Tibial nerve (tissue), 4 donors: ENCODE measurements at regions not wholly inside any gene's neighbourhood (a gene's known extent, or its start where the extent isn't known, plus 50 kb on each side); places are given as distances from the start of the nearest gene placed in this dataset.

Source experiments
- DNase-seq, 2 donors: peaks; one replicate each; pipeline ENCODE4 v3.0.0-alpha.2; 2019; ENCODE audit warnings: low spot score in 2 of 2
- H3K27ac ChIP-seq, 4 donors: fragments of 200-600 bp; sonication (generic) in 3 of 4; one replicate each; pipeline ENCODE4 v1.5.1; 2017 to 2019; ENCODE audit warnings: mild to moderate bottlenecking in 1 of 4
- H3K27me3 ChIP-seq, 2 donors: fragments of 200-600 bp; sonication (generic) in 1 of 2; one replicate each; pipeline versions ENCODE4 v1.5.1 to v1.6.0; 2017 to 2019
- H3K36me3 ChIP-seq, 3 donors: fragments of 200-600 bp; sonication (generic); one replicate each; pipeline ENCODE4 v1.5.1; 2018 to 2019
- H3K4me1 ChIP-seq, 4 donors: fragments of 200-600 bp; sonication (generic) in 3 of 4; one replicate each; pipeline ENCODE4 v1.5.1; 2017 to 2019
- H3K4me3 ChIP-seq, 4 donors: fragments of 200-600 bp; sonication (generic) in 3 of 4; one replicate each; pipeline ENCODE4 v1.5.1; 2017 to 2019; ENCODE audit warnings: mild to moderate bottlenecking in 1 of 4, moderate library complexity in 1 of 4
- H3K9me3 ChIP-seq, 4 donors: fragments of 200-600 bp; sonication (generic) in 3 of 4; one replicate each; pipeline ENCODE4 v1.5.1; 2017 to 2019
- EP300 ChIP-seq, 2 donors: sonication (generic); formaldehyde crosslinking; IDR thresholded peaks; one replicate each; pipeline ENCODE4 v1.6.1; 2017; ENCODE audit warnings: antibody characterized with exemption in 2 of 2, mild to moderate bottlenecking in 1 of 2
- POLR2A ChIP-seq, 2 donors: fragments of 450-650 bp; IDR thresholded peaks; one replicate each; pipeline ENCODE4 v1.6.1; 2017; ENCODE audit warnings: antibody characterized with exemption in 2 of 2, mild to moderate bottlenecking in 2 of 2, moderate library complexity in 2 of 2
- whole genome bisulfite sequencing, 2 donors: methylation state at CpG; one replicate each; pipeline ENCODE4 v1.1.5; 2018; 5-methylcytosine and 5-hydroxymethylcytosine counted together
- TF ChIP-seq, protein P1 (sequence below), 5 experiments: fragments of 200-600 bp in 3 of 5; fragments of 450-650 bp in 2 of 5; sonication (generic) in 3 of 5; IDR thresholded peaks; one replicate each; pipeline ENCODE4 v1.5.1; 2016 to 2019; ENCODE audit warnings: antibody characterized with exemption in 5 of 5, mild to moderate bottlenecking in 3 of 5, moderate library complexity in 2 of 5

DNA sequence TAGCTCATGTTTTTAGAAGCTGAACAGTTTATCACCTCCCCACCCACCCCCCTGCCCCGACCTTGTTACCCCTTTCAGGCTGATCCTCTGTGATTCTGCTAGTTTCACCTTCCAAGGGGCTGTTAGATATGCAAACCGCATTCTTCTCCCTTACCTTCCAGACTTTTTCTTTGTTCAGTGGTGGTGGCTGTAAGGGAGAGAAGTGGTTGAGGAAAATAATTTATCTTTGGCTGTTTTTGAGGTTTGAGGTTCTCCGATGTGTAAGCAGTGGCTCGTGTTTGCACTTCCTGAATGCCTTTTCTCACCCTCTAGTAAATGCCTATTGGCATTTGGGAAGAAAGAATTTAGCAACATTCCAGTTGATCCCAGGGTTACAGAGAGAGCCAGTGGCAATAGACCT lies 69.4 kb upstream of the KCNG1 start:
- TF ChIP-seq EP300 (IDR thresholded peaks at IDR 0.05) (no peak), POLR2A (IDR thresholded peaks at IDR 0.05) (no peak)
- TF ChIP-seq, protein P1, sequence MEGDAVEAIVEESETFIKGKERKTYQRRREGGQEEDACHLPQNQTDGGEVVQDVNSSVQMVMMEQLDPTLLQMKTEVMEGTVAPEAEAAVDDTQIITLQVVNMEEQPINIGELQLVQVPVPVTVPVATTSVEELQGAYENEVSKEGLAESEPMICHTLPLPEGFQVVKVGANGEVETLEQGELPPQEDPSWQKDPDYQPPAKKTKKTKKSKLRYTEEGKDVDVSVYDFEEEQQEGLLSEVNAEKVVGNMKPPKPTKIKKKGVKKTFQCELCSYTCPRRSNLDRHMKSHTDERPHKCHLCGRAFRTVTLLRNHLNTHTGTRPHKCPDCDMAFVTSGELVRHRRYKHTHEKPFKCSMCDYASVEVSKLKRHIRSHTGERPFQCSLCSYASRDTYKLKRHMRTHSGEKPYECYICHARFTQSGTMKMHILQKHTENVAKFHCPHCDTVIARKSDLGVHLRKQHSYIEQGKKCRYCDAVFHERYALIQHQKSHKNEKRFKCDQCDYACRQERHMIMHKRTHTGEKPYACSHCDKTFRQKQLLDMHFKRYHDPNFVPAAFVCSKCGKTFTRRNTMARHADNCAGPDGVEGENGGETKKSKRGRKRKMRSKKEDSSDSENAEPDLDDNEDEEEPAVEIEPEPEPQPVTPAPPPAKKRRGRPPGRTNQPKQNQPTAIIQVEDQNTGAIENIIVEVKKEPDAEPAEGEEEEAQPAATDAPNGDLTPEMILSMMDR (IDR thresholded peaks at IDR 0.05), result no peak
- WGBS, 2 donors, result 13 to 16% methylated on average over 4 of the region's 4 CpGs
- Histone ChIP-seq H3K4me3 (no peak overlapping the region), H3K4me1 (peaks cover 0 to 11% (median 0%) of the 10 kb centered on the region in 4 donors), H3K27me3 (peaks cover 0 to 51% of the 10 kb centered on the region in 2 donors), H3K36me3 (no peaks in the 10 kb centered on the region), H3K9me3 (no peaks in the 10 kb centered on the region), H3K27ac (no peak overlapping the region)
- DNase-seq, result no peak

DNA sequence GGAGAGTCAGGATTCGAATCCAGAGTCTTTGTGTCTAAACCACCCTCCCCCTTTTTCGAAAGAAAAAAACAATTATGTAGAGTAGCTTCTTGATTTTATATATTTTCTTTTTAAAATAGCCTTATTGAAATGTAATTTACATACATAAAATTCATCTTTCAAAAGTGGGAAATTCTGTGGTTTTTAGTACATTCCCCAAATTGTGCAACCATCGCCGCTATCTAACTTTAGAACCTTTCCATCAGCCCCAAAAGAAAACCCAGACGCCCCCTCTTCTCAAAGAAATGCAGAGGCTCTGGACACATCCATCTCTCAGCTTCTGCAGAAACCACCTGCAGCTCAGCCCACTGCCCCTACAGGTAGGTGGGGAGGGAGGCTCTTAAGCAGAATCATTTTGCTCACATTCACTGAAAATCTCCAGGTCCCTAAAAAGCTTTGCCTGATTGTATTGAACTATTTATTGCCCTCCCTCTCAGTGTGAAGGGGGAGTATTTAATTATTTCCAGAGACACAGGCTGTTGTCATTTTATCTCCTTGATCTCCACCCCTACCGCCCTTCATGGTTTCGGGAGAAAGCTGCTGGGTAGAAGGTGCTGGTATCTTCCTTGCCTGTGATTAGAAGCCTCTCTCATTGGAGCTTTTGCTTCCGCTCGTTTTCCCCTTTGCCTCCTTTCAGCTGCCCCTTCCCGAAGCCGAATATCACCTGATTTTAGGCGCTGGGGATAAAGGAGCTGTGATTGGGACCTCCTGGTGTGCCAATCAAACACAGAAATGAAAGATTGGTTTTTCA lies 68.7 kb upstream of the KCNG1 start:
- Histone ChIP-seq H3K4me1 (peaks cover 0 to 11% (median 0%) of the 10 kb centered on the region in 4 donors), H3K9me3 (no peaks in the 10 kb centered on the region), H3K4me3 (no peak overlapping the region), H3K27ac (no peak overlapping the region), H3K27me3 (peaks cover 0 to 51% of the 10 kb centered on the region in 2 donors), H3K36me3 (no peaks in the 10 kb centered on the region)
- TF ChIP-seq EP300 (IDR thresholded peaks at IDR 0.05), result no peak
- TF ChIP-seq, protein P1 (IDR thresholded peaks at IDR 0.05), result no peak
- TF ChIP-seq POLR2A (IDR thresholded peaks at IDR 0.05), result no peak
- DNase-seq, result no peak
- WGBS, 2 donors, result 32 to 34% methylated on average over 12 of the region's 12 CpGs

DNA sequence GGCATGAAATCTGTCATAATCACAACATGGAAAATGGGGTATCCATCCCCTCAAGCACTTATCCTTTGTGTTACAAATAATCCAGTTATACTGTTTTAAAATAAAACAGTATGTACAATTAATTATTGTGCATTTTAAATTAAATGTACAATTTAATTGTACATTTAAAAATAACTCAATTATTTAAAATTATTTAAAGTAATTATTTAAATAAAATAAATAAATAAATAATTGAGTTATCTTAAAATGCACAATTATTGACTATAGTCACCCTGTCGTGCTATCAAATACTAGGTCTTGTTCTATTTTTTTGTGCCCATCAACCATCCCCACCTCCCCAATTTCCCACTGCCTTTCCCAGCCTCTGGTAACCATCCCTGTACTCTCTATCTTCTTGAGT lies 66.9 kb upstream of the KCNG1 start:
- Histone ChIP-seq H3K9me3 (no peaks in the 10 kb centered on the region), H3K4me3 (no peak overlapping the region), H3K36me3 (no peaks in the 10 kb centered on the region), H3K27me3 (peaks cover 0 to 55% of the 10 kb centered on the region in 2 donors), H3K4me1 (peaks cover 0 to 11% (median 0%) of the 10 kb centered on the region in 4 donors), H3K27ac (no peak overlapping the region)
- DNase-seq, result no peak
- TF ChIP-seq EP300 (IDR thresholded peaks at IDR 0.05), result no peak
- TF ChIP-seq, protein P1 (IDR thresholded peaks at IDR 0.05), result no peak
- TF ChIP-seq POLR2A (IDR thresholded peaks at IDR 0.05), result no peak
- WGBS, 2 donors, result 91 to 92% methylated on average over 1 of the region's 1 CpG

DNA sequence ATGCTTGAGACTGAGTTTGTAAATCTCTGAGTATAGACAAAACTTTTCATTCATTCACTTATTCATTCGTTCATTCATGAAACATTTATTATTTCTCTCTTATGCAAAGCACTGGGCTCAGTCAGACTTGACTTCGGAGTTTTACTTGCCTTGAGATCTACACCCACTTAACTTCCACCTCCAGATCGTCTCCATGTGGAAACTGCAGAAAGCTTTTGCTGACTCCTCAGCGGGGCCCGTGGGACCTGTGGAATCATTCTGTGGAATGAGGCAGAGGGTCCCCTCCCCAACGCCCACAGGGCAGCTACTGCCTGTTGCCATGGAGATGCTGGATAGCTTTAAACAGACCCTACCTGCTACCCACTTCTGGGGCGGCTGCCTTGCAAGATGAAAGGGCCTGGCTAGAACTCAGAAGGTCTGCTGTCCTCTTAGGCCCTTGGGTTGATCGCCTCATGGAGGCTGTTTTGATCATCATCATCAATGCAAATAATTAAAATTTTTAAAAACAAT lies 66.4 kb upstream of the KCNG1 start:
- WGBS, 2 donors, result 60 to 65% methylated on average over 8 of the region's 8 CpGs
- Histone ChIP-seq H3K4me3 (no peak overlapping the region), H3K36me3 (no peaks in the 10 kb centered on the region), H3K9me3 (no peaks in the 10 kb centered on the region), H3K4me1 (peaks cover 0 to 11% (median 0%) of the 10 kb centered on the region in 4 donors), H3K27me3 (peaks cover 0 to 57% of the 10 kb centered on the region in 2 donors), H3K27ac (no peak overlapping the region)
- TF ChIP-seq EP300 (IDR thresholded peaks at IDR 0.05), result no peak
- TF ChIP-seq POLR2A (IDR thresholded peaks at IDR 0.05), result no peak
- TF ChIP-seq, protein P1 (IDR thresholded peaks at IDR 0.05), result no peak
- no peak for DNase-seq

DNA sequence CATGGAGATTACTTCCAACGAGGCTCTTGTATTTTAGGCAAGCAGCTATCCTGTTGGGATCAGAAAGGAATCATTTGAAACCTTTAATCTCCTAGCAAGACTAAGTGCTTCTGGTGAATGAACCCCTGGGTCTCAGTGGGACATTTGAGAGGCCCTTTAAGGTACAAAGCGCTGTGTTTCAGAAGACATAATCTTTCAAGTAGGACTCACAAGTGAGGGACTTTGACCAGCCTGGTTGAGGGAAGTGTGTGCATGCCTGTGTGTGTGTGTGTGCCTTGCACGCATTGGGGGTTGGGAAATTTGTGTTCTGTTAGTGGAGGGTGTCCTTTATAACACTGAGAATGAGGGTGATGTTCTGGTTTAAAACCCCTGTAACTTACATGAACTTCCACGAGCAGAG lies 64.4 kb upstream of the KCNG1 start:
- TF ChIP-seq POLR2A (IDR thresholded peaks at IDR 0.05), result no peak
- TF ChIP-seq, protein P1 (IDR thresholded peaks at IDR 0.05), result no peak
- no peak for TF ChIP-seq EP300 (IDR thresholded peaks at IDR 0.05)
- H3K4me1 ChIP-seq, result peaks cover 0 to 7% (median 0%) of the 10 kb centered on the region in 4 donors
- no peak for DNase-seq
- H3K27me3 ChIP-seq, result peaks cover 0 to 48% of the 10 kb centered on the region in 2 donors
- H3K4me3 ChIP-seq, result no peak overlapping the region
- 28% methylated on average over 4 of the region's 4 CpGs for WGBS, 2 donors
- no peaks in the 10 kb centered on the region for H3K36me3 ChIP-seq
- H3K9me3 ChIP-seq, result no peaks in the 10 kb centered on the region
- no peak overlapping the region for H3K27ac ChIP-seq
